ENCODE measurements at regions not wholly inside any gene's neighbourhood (a gene's known extent, or its start where the extent isn't known, plus 50 kb on each side); places are given as distances from the start of the nearest gene placed in this dataset.

DNA sequence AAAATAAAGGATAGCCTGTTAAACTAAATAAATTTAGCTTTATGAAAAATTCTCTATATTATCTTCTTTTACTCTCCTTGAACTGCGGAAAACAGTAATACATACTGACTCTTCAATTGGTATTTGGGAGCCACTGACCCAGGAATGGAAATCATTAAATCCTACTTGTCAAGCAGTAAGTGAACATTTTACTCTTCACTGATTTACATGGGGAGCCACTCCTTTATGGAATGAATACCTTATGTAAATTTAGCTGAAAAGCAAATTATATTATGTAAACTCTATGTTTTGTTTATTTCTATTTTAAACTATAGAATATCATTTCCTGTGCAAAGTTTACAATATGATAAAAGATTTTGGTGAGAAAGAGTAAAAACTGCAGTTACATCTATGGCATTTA is 85.2 kb downstream of the STRADB start:
- ChIA-PET CTCF (no interaction called here), POLR2A (ENCODE audit: unreplicated experiment) (no interaction called here)
- H4K20me1 ChIP-seq (ENCODE audit: low read length) = no peaks in the 10 kb centered on the region
- intact Hi-C loops (cut with micrococcal nuclease) = no loop called here
- H3K9me3 ChIP-seq (ENCODE audit: low read length) = no peaks in the 10 kb centered on the region
- no peak overlapping the region for H3K27ac ChIP-seq (ENCODE audit: low read length)
- H3K4me2 ChIP-seq (ENCODE audit: low read length) = no peak overlapping the region
- DNase-seq (no peak), ATAC-seq (no peak)
- no TSS peak for BruUV-seq (replicated peaks)
- no peaks in the 10 kb centered on the region for H3K27me3 ChIP-seq (ENCODE audit: low read length)
- H3K36me3 ChIP-seq (ENCODE audit: low read depth, low read length) = no peaks in the 10 kb centered on the region
- H3K4me1 ChIP-seq (ENCODE audit: insufficient read depth, low read length) = peaks cover 16% of the 10 kb centered on the region
- TF ChIP-seq, protein P1, sequence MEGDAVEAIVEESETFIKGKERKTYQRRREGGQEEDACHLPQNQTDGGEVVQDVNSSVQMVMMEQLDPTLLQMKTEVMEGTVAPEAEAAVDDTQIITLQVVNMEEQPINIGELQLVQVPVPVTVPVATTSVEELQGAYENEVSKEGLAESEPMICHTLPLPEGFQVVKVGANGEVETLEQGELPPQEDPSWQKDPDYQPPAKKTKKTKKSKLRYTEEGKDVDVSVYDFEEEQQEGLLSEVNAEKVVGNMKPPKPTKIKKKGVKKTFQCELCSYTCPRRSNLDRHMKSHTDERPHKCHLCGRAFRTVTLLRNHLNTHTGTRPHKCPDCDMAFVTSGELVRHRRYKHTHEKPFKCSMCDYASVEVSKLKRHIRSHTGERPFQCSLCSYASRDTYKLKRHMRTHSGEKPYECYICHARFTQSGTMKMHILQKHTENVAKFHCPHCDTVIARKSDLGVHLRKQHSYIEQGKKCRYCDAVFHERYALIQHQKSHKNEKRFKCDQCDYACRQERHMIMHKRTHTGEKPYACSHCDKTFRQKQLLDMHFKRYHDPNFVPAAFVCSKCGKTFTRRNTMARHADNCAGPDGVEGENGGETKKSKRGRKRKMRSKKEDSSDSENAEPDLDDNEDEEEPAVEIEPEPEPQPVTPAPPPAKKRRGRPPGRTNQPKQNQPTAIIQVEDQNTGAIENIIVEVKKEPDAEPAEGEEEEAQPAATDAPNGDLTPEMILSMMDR (conservative IDR thresholded peaks at IDR 0.05; ENCODE audit: low read depth, low read length) = no peak
- no peak for TF ChIP-seq EZH2 (IDR thresholded peaks at IDR 0.05; ENCODE audit: low read length, unreplicated experiment)
- no peak for TF ChIP-seq EZH2phosphoT487 (IDR thresholded peaks at IDR 0.05; ENCODE audit: borderline replicate concordance, low read length)
- H3K79me2 ChIP-seq (ENCODE audit: low read length) = no peaks in the 10 kb centered on the region
- no peak overlapping the region for H2AFZ ChIP-seq (ENCODE audit: low read length)
- H3K9ac ChIP-seq (ENCODE audit: low read length) = no peak overlapping the region
- H3K4me3 ChIP-seq (ENCODE audit: low read length) = no peak overlapping the region
- H3K9me2 ChIP-seq (replicated peaks; ENCODE audit: low read length) = no peaks in the 10 kb centered on the region
- H3F3A ChIP-seq (ENCODE audit: low read length, unreplicated experiment) = no peaks in the 10 kb centered on the region

DNA sequence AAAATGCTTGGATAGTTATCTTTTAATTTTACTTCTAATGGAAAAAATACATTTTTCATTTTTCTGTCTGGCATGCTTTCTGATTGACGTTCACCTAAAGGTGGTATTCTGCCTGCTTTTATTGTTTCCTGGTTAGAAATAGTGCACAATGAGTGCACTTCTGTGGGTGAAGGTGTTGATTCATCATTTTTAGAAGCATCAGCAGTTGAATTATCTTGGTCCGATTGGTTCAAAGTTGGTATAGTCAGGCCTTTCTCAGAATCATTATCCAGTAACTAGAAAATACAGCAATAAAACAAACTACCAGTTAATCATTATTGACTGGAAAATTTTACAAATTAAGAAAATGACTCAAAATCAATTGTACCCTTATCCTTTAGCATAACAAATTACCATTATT is 84.5 kb downstream of the STRADB start:
- H3K79me2 ChIP-seq (ENCODE audit: low read length) = no peaks in the 10 kb centered on the region
- no peaks in the 10 kb centered on the region for H3K36me3 ChIP-seq (ENCODE audit: low read depth, low read length)
- ATAC-seq (no peak), DNase-seq (no peak)
- no peak overlapping the region for H3K27ac ChIP-seq (ENCODE audit: low read length)
- no peaks in the 10 kb centered on the region for H4K20me1 ChIP-seq (ENCODE audit: low read length)
- BruUV-seq (replicated peaks) = no TSS peak
- no peak overlapping the region for H3K4me2 ChIP-seq (ENCODE audit: low read length)
- H3F3A ChIP-seq (ENCODE audit: low read length, unreplicated experiment) = no peaks in the 10 kb centered on the region
- no peak overlapping the region for H2AFZ ChIP-seq (ENCODE audit: low read length)
- intact Hi-C loops (cut with micrococcal nuclease) = no loop called here
- no peak for TF ChIP-seq EZH2 (IDR thresholded peaks at IDR 0.05; ENCODE audit: low read length, unreplicated experiment)
- TF ChIP-seq EZH2phosphoT487 (IDR thresholded peaks at IDR 0.05; ENCODE audit: borderline replicate concordance, low read length) = no peak
- TF ChIP-seq, protein P1 (conservative IDR thresholded peaks at IDR 0.05; ENCODE audit: low read depth, low read length) = no peak
- ChIA-PET CTCF (no interaction called here), POLR2A (ENCODE audit: unreplicated experiment) (no interaction called here)
- no peaks in the 10 kb centered on the region for H3K27me3 ChIP-seq (ENCODE audit: low read length)
- H3K9ac ChIP-seq (ENCODE audit: low read length) = no peak overlapping the region
- no peaks in the 10 kb centered on the region for H3K9me2 ChIP-seq (replicated peaks; ENCODE audit: low read length)
- no peak overlapping the region for H3K4me3 ChIP-seq (ENCODE audit: low read length)
- H3K4me1 ChIP-seq (ENCODE audit: insufficient read depth, low read length) = peaks cover 16% of the 10 kb centered on the region
- H3K9me3 ChIP-seq (ENCODE audit: low read length) = no peaks in the 10 kb centered on the region

DNA sequence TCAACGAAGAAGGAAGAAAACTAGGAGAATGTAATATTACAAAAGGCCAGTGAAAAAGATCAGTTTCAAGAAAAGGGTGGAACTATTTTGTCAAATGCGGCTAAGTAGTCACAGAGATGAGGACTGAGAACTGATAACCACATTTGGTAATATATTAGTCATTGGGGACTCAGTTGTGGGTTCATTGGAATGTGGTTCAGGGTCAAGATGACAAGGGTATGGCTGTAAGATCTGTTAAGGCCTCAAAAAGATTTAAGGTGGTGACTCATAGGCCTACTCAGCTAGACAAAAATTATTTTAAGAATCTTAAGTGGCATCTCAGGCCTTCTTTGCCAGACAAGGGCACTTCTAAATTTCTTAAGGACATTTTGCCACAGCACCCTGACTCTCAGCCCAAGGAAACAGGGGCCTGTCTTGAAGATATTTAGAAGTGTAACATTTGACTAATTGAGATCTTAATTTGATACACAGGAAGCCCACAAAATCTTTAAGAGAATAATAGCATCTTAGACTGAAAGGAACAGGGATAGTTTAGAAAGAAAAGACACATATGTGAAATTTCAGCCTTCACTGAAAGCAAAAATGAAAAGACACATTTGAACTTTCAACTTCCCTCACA is 81.3 kb downstream of the STRADB start:
- Histone ChIP-seq H3K9ac (ENCODE audit: low read length) (no peak overlapping the region), H3K9me2 (replicated peaks; ENCODE audit: low read length) (no peaks in the 10 kb centered on the region), H3K27ac (ENCODE audit: low read length) (peak overlapping the region; percentile 20), H3K4me2 (ENCODE audit: low read length) (peak overlapping the region; percentile 35), H3K36me3 (ENCODE audit: low read depth, low read length) (no peaks in the 10 kb centered on the region), H3K4me1 (ENCODE audit: insufficient read depth, low read length) (peaks cover 16% of the 10 kb centered on the region), H2AFZ (ENCODE audit: low read length) (no peak overlapping the region), H3K4me3 (ENCODE audit: low read length) (no peak overlapping the region), H3K79me2 (ENCODE audit: low read length) (no peaks in the 10 kb centered on the region), H3K9me3 (ENCODE audit: low read length) (no peaks in the 10 kb centered on the region), H4K20me1 (ENCODE audit: low read length) (no peaks in the 10 kb centered on the region), H3F3A (ENCODE audit: low read length, unreplicated experiment) (no peaks in the 10 kb centered on the region), H3K27me3 (ENCODE audit: low read length) (no peaks in the 10 kb centered on the region)
- ATAC-seq = peak; percentile 100
- ChIA-PET CTCF (no interaction called here), POLR2A (ENCODE audit: unreplicated experiment) (no interaction called here)
- no TSS peak for BruUV-seq (replicated peaks)
- intact Hi-C loops (cut with micrococcal nuclease) = no loop called here
- peak; percentile 95 for DNase-seq
- TF ChIP-seq EZH2 (IDR thresholded peaks at IDR 0.05; ENCODE audit: low read length, unreplicated experiment) (no peak), EZH2phosphoT487 (IDR thresholded peaks at IDR 0.05; ENCODE audit: borderline replicate concordance, low read length) (no peak)
- TF ChIP-seq, protein P1 (conservative IDR thresholded peaks at IDR 0.05; ENCODE audit: low read depth, low read length) = no peak

All from PC-3 (cell line).